Endothelial cell (in vitro differentiated cells): ENCODE measurements at regions not wholly inside any gene's neighbourhood (a gene's known extent, or its start where the extent isn't known, plus 50 kb on each side); places are given as distances from the start of the nearest gene placed in this dataset.

Experiments
- DNase-seq: peaks from one replicate; pipeline ENCODE4 v3.0.0; 2021; ENCODE audit warnings: low spot score
- H3K27ac Mint-ChIP-seq: one replicate; pipeline ENCODE4 v1.8.0; 2021; ENCODE audit warnings: mixed read lengths, inconsistent platforms; ENCODE audit not compliant: unreplicated experiment
- H3K27me3 Mint-ChIP-seq: one replicate; pipeline ENCODE4 v1.8.0; 2021; ENCODE audit warnings: mild to moderate bottlenecking, moderate library complexity, mixed read lengths, inconsistent platforms; ENCODE audit not compliant: unreplicated experiment
- H3K36me3 Mint-ChIP-seq: one replicate; pipeline ENCODE4 v1.8.0; 2021; ENCODE audit warnings: mild to moderate bottlenecking, low read depth, mixed read lengths, inconsistent platforms; ENCODE audit not compliant: unreplicated experiment
- H3K4me1 Mint-ChIP-seq: one replicate; pipeline ENCODE4 v1.8.0; 2021; ENCODE audit warnings: mild to moderate bottlenecking, mixed read lengths, inconsistent platforms; ENCODE audit not compliant: unreplicated experiment
- H3K4me3 Mint-ChIP-seq: one replicate; pipeline ENCODE4 v1.8.0; 2021; ENCODE audit warnings: mild to moderate bottlenecking, mixed read lengths, inconsistent platforms; ENCODE audit not compliant: unreplicated experiment
- H3K9me3 Mint-ChIP-seq: one replicate; pipeline ENCODE4 v1.8.0; 2021; ENCODE audit warnings: mixed read lengths, inconsistent platforms; ENCODE audit not compliant: unreplicated experiment
- CTCF ChIP-seq: fragments of 200-600 bp; sonication (generic); IDR thresholded peaks from one replicate; pipeline ENCODE4 v1.5.0; 2021; ENCODE audit warnings: antibody characterized with exemption; ENCODE audit not compliant: unreplicated experiment

GRCh38 chr2:111711270-111711669 is 172.7 kb downstream of the ANAPC1 start:
- Mint-ChIP-seq H3K9me3 (no peaks in the 10 kb centered on the region), H3K36me3 (peaks cover 5% of the 10 kb centered on the region), H3K4me3 (no peak overlapping the region), H3K27ac (no peak overlapping the region), H3K4me1 (no peaks in the 10 kb centered on the region), H3K27me3 (peaks cover 2% of the 10 kb centered on the region)
- TF ChIP-seq CTCF = no peak
- no peak for DNase-seq

GRCh38 chr2:111712361-111712760 is 171.6 kb downstream of the ANAPC1 start:
- TF ChIP-seq CTCF = no peak
- H3K9me3 Mint-ChIP-seq = no peaks in the 10 kb centered on the region
- H3K27me3 Mint-ChIP-seq = peaks cover 2% of the 10 kb centered on the region
- H3K4me3 Mint-ChIP-seq = no peak overlapping the region
- DNase-seq = no peak
- no peaks in the 10 kb centered on the region for H3K4me1 Mint-ChIP-seq
- H3K27ac Mint-ChIP-seq = no peak overlapping the region
- peaks cover 5% of the 10 kb centered on the region for H3K36me3 Mint-ChIP-seq

GRCh38 chr2:111712940-111713515 is 171.0 kb downstream of the ANAPC1 start:
- H3K9me3 Mint-ChIP-seq = no peaks in the 10 kb centered on the region
- H3K27ac Mint-ChIP-seq = no peak overlapping the region
- no peak for DNase-seq
- no peak for TF ChIP-seq CTCF
- H3K27me3 Mint-ChIP-seq = peaks cover 2% of the 10 kb centered on the region
- H3K4me3 Mint-ChIP-seq = no peak overlapping the region
- H3K4me1 Mint-ChIP-seq = no peaks in the 10 kb centered on the region
- H3K36me3 Mint-ChIP-seq = peaks cover 5% of the 10 kb centered on the region

- DNase-seq = no peak
- no peak for TF ChIP-seq CTCF
- H3K4me3 Mint-ChIP-seq = no peak overlapping the region
- H3K9me3 Mint-ChIP-seq = no peaks in the 10 kb centered on the region
- H3K27me3 Mint-ChIP-seq = peaks cover 2% of the 10 kb centered on the region
- H3K36me3 Mint-ChIP-seq = peaks cover 5% of the 10 kb centered on the region
- no peaks in the 10 kb centered on the region for H3K4me1 Mint-ChIP-seq
- no peak overlapping the region for H3K27ac Mint-ChIP-seq
Measured at GRCh38 chr2:111715987-111716904, 167.7 kb downstream of the ANAPC1 start.
